A549 (cell line): ENCODE measurements at regions not wholly inside any gene's neighbourhood (a gene's known extent, or its start where the extent isn't known, plus 50 kb on each side); places are given as distances from the start of the nearest gene placed in this dataset.

Source experiments
- CTCF ChIP-seq: fragments of >200 bp; sonication (Bioruptor Twin); formaldehyde crosslinking; IDR thresholded peaks from 3 replicates; pipeline ENCODE4 v1.5.1; 2016
- NR3C1 ChIP-seq: fragments of >200 bp; sonication (Bioruptor Twin); formaldehyde crosslinking; IDR thresholded peaks from 3 replicates; pipeline ENCODE4 v1.6.1; 2017
- TF ChIP-seq, protein P1 (sequence below): fragments of >200 bp; sonication (Bioruptor Twin); formaldehyde crosslinking; IDR thresholded peaks from 3 replicates; pipeline ENCODE4 v1.6.1; 2016

DNA sequence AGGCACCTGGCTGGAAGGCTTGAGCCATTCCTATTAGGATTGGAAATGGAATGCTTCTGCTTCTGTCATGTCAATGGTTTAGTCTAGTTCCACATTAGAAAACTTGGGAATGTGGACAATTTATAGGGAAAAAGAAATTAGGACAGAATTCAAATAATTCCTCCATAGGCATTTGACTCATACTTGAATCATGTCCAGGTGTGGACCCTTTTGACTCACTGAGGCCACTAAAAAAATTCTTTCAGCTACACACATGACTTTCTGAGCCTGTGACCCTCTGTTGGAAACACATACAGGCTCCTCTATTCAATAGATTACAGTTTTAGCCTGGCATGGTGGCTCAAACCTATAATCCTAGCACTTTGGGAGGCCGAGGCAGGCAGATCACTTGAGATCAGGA lies 100.5 kb downstream of the RASSF10 start:
- TF ChIP-seq NR3C1 (no peak), CTCF (no peak)
- TF ChIP-seq, protein P1, sequence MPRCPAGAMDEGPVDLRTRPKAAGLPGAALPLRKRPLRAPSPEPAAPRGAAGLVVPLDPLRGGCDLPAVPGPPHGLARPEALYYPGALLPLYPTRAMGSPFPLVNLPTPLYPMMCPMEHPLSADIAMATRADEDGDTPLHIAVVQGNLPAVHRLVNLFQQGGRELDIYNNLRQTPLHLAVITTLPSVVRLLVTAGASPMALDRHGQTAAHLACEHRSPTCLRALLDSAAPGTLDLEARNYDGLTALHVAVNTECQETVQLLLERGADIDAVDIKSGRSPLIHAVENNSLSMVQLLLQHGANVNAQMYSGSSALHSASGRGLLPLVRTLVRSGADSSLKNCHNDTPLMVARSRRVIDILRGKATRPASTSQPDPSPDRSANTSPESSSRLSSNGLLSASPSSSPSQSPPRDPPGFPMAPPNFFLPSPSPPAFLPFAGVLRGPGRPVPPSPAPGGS = no peak
